ENCODE measurements at regions not wholly inside any gene's neighbourhood (a gene's known extent, or its start where the extent isn't known, plus 50 kb on each side); places are given as distances from the start of the nearest gene placed in this dataset.

- no peak for DNase-seq
- in situ Hi-C loops (cut with MboI; ENCODE audit: low sequenced_read_pairs in 4 of 4) (no loop called here), intact Hi-C loops (cut with DNase I; ENCODE audit: low total_unique reads) (loop anchor here (2.0 to 5.0 kb wide), 2 partner anchors 65 to 80 kb away; no protein-coding TSS in a partner anchor)
- no peaks in the 10 kb centered on the region for H3K9me3 ChIP-seq
- H3K27me3 ChIP-seq, result no peaks in the 10 kb centered on the region
- ATAC-seq, result no peak
- H3K4me1 ChIP-seq, result peaks cover 64 to 65% of the 10 kb centered on the region in 2 donors
- peak overlapping the region; percentile 87 to 95 (median 92) for H3K27ac ChIP-seq
- no peaks in the 10 kb centered on the region for H3K36me3 ChIP-seq
- TF ChIP-seq CTCF (IDR thresholded peaks at IDR 0.05 in 4 of 5, conservative IDR thresholded peaks at IDR 0.05 in 1 of 5), result peak in 1 of 5 experiments; percentile 5
- no peak for TF ChIP-seq POLR2A (IDR thresholded peaks at IDR 0.05)
- no peak overlapping the region for H3K4me3 ChIP-seq
These were observed 149.6 kb upstream of the DMRT1 start for GRCh38 chr9:691825-692400.

GRCh38 chr9:692636-693129 is 148.8 kb upstream of the DMRT1 start:
- in situ Hi-C loops (cut with MboI; ENCODE audit: low sequenced_read_pairs in 4 of 4), result no loop called here
- peak overlapping the region in 3 of 4 donors; percentile 47 to 53 (median 50) for H3K4me3 ChIP-seq
- ATAC-seq, result no peak

GRCh38 chr9:693201-694091 is 148.1 kb upstream of the DMRT1 start:
- in situ Hi-C loops (cut with MboI; ENCODE audit: low sequenced_read_pairs in 4 of 4), result no loop called here
- Histone ChIP-seq H3K27me3 (no peaks in the 10 kb centered on the region), H3K9me3 (no peaks in the 10 kb centered on the region), H3K27ac (peak overlapping the region; percentile 87 to 95 (median 92)), H3K4me3 (peak overlapping the region; percentile 47 to 56 (median 52)), H3K36me3 (no peaks in the 10 kb centered on the region), H3K4me1 (peaks cover 65 to 68% of the 10 kb centered on the region in 2 donors)
- peak; percentile 68 to 76 for TF ChIP-seq POLR2A (IDR thresholded peaks at IDR 0.05)
- no peak for TF ChIP-seq CTCF (IDR thresholded peaks at IDR 0.05 in 4 of 5, conservative IDR thresholded peaks at IDR 0.05 in 1 of 5)
- intact Hi-C loops (cut with DNase I; ENCODE audit: low total_unique reads), result loop anchor here (2.0 to 5.0 kb wide), 4 partner anchors 21 to 81 kb away; no protein-coding TSS in a partner anchor
- ATAC-seq, result peak; percentile 76 to 77
- DNase-seq, result peak; percentile 74 to 81

More at GRCh38 chr9:692636-693129, 148.8 kb upstream of the DMRT1 start:
- Histone ChIP-seq H3K9me3 (no peaks in the 10 kb centered on the region), H3K4me1 (peaks cover 64 to 65% of the 10 kb centered on the region in 2 donors), H3K27ac (peak overlapping the region; percentile 87 to 95 (median 92)), H3K36me3 (no peaks in the 10 kb centered on the region), H3K27me3 (no peaks in the 10 kb centered on the region)
- DNase-seq, result no peak
- no peak for TF ChIP-seq POLR2A (IDR thresholded peaks at IDR 0.05)
- no peak for TF ChIP-seq CTCF (IDR thresholded peaks at IDR 0.05 in 4 of 5, conservative IDR thresholded peaks at IDR 0.05 in 1 of 5)
- intact Hi-C loops (cut with DNase I; ENCODE audit: low total_unique reads), result loop anchor here (2.0 to 5.0 kb wide), 2 partner anchors 64 to 80 kb away; no protein-coding TSS in a partner anchor

- ATAC-seq, result no peak
- no peak for DNase-seq
- no peaks in the 10 kb centered on the region for H3K27me3 ChIP-seq
- H3K4me3 ChIP-seq, result peak overlapping the region; percentile 47 to 56 (median 52)
- peaks cover 69 to 70% of the 10 kb centered on the region in 2 donors for H3K4me1 ChIP-seq
- no peaks in the 10 kb centered on the region for H3K9me3 ChIP-seq
- intact Hi-C loops (cut with DNase I; ENCODE audit: low total_unique reads), result loop anchor here (2.0 to 5.0 kb wide), 3 partner anchors 21 to 82 kb away; no protein-coding TSS in a partner anchor
- peak overlapping the region; percentile 87 to 95 (median 92) for H3K27ac ChIP-seq
- no peaks in the 10 kb centered on the region for H3K36me3 ChIP-seq
- in situ Hi-C loops (cut with MboI; ENCODE audit: low sequenced_read_pairs in 4 of 4), result no loop called here
- TF ChIP-seq POLR2A (IDR thresholded peaks at IDR 0.05), result no peak
These were observed 147.4 kb upstream of the DMRT1 start for GRCh38 chr9:694092-694402.
